ENCODE measurements at regions not wholly inside any gene's neighbourhood (a gene's known extent, or its start where the extent isn't known, plus 50 kb on each side); places are given as distances from the start of the nearest gene placed in this dataset.

GRCh38 chr4:59969909-59970308, 1230.2 kb upstream of the ADGRL3 start:
- no peak for TF ChIP-seq SP2 (IDR thresholded peaks at IDR 0.05; ENCODE audit: low read length)
- no peak for TF ChIP-seq KDM1A (IDR thresholded peaks at IDR 0.05; ENCODE audit: borderline replicate concordance, low read length)
- no peak for TF ChIP-seq CBX8 (IDR thresholded peaks at IDR 0.05; ENCODE audit: borderline replicate concordance, low read depth, low read length)
- TF ChIP-seq BCL11A (IDR thresholded peaks at IDR 0.05; ENCODE audit: low read depth in 2 of 2, low read length in 2 of 2) = no peak
- TF ChIP-seq CTCF (IDR thresholded peaks at IDR 0.05; ENCODE audit: control extremely low read depth in 1 of 3, insufficient read depth in 1 of 3, low read depth in 1 of 3, low read length in 3 of 3) = no peak
- TF ChIP-seq USF2 (IDR thresholded peaks at IDR 0.05; ENCODE audit: low read length) = no peak
- no peak for TF ChIP-seq CTBP2 (IDR thresholded peaks at IDR 0.05; ENCODE audit: borderline replicate concordance, insufficient read depth, insufficient read length, low read length)
- no peak for TF ChIP-seq POLR2A (IDR thresholded peaks at IDR 0.05; ENCODE audit: control extremely low read depth in 1 of 2, low read depth in 2 of 2, low read length in 2 of 2)
- TF ChIP-seq CBX5 (IDR thresholded peaks at IDR 0.05; ENCODE audit: low read depth, low read length) = no peak
- no peak for TF ChIP-seq SIRT6 (IDR thresholded peaks at IDR 0.05; ENCODE audit: low read length)
- no peak for TF ChIP-seq KDM4A (IDR thresholded peaks at IDR 0.05; ENCODE audit: low read depth, low read length, severe bottlenecking)
- no peak for TF ChIP-seq ZNF274 (IDR thresholded peaks at IDR 0.05; ENCODE audit: borderline replicate concordance, extremely low read depth, low read length)
- POLR2A ChIA-PET (ENCODE audit: partially characterized antibody) = no interaction called here

More at GRCh38 chr4:59969909-59970308, 1230.2 kb upstream of the ADGRL3 start:
- FAIRE-seq (no peak), DNase-seq (ENCODE audit: low read depth in 1 of 2, low spot score in 2 of 2) (no peak)
- WGBS, 2 experiments (ENCODE audit: extremely low coverage in 1 of 2, insufficient coverage in 1 of 2, insufficient read length in 1 of 2, insufficient replicate concordance in 2 of 2, low coverage in 1 of 2, low lambda C conversion rate in 2 of 2, missing lambda C conversion rate in 1 of 2) = 95% methylated on average over 3 of the region's 3 CpGs; no CpG with 5 or more reads in 1 of the 2 experiments
- Histone ChIP-seq H2AFZ (ENCODE audit: low read length) (no peak overlapping the region), H3K9me3 (ENCODE audit: insufficient read depth in 2 of 2, low read depth in 1 of 2, low read length in 1 of 2) (no peaks in the 10 kb centered on the region), H2BK20ac (ENCODE audit: low read length) (no peak overlapping the region), H3K14ac (ENCODE audit: insufficient read length) (no peak overlapping the region), H4K8ac (ENCODE audit: extremely low read depth, insufficient read depth, low read length) (no peak overlapping the region), H3K79me2 (ENCODE audit: control insufficient read depth in 1 of 2, insufficient read depth in 2 of 2, low read length in 2 of 2) (no peaks in the 10 kb centered on the region), H3K36me3 (ENCODE audit: control insufficient read depth in 2 of 4, insufficient read depth in 4 of 4, low read length in 3 of 4) (no peaks in the 10 kb centered on the region), H3K4me3 (ENCODE audit: extremely low read depth in 1 of 4, insufficient read depth in 2 of 4, low read depth in 3 of 4, low read length in 4 of 4) (no peak overlapping the region), H3K18ac (ENCODE audit: extremely low read depth, low read length) (no peak overlapping the region), H3K56ac (replicated peaks; ENCODE audit: insufficient read length, low read depth, low read length) (no peak overlapping the region), H3K4me1 (replicated peaks in 1 of 4; ENCODE audit: control insufficient read depth in 3 of 4, insufficient read depth in 4 of 4, low read length in 3 of 4) (no peaks in the 10 kb centered on the region), H4K91ac (replicated peaks; ENCODE audit: insufficient read length, low read length) (no peak overlapping the region), H2BK12ac (ENCODE audit: low read depth, low read length) (no peak overlapping the region), H3K23ac (ENCODE audit: insufficient read length) (no peak overlapping the region), H4K20me1 (replicated peaks in 1 of 2; ENCODE audit: control insufficient read depth in 1 of 2, insufficient read depth in 2 of 2, low read length in 2 of 2) (no peaks in the 10 kb centered on the region), H3K4me2 (ENCODE audit: insufficient read depth in 1 of 2, low read depth in 2 of 2, low read length in 2 of 2) (no peak overlapping the region), H2AK5ac (ENCODE audit: low read depth, low read length) (no peak overlapping the region), H2BK5ac (ENCODE audit: low read depth, low read length) (no peak overlapping the region), H2BK120ac (replicated peaks; ENCODE audit: low read depth, low read length) (no peak overlapping the region), H3K27ac (ENCODE audit: low read depth, low read length) (no peak overlapping the region), H2BK15ac (ENCODE audit: low read length) (no peak overlapping the region), H4K5ac (ENCODE audit: insufficient read length, low read depth, low read length) (no peak overlapping the region), H3K9ac (replicated peaks in 1 of 4; ENCODE audit: extremely low read depth in 1 of 4, low read depth in 3 of 4, low read length in 3 of 4) (no peak overlapping the region), H3K79me1 (ENCODE audit: low read depth, low read length) (no peaks in the 10 kb centered on the region), H3K23me2 (ENCODE audit: low read depth, low read length) (no peaks in the 10 kb centered on the region), H3K4ac (replicated peaks; ENCODE audit: insufficient read length, low read depth, low read length) (no peak overlapping the region), H3K27me3 (replicated peaks in 1 of 4; ENCODE audit: control insufficient read depth in 3 of 4, extremely low read depth in 1 of 4, insufficient read depth in 3 of 4, low read length in 3 of 4) (no peaks in the 10 kb centered on the region)
- CTCF ChIA-PET (ENCODE audit: partially characterized antibody) = no interaction called here
